ENCODE measurements at regions not wholly inside any gene's neighbourhood (a gene's known extent, or its start where the extent isn't known, plus 50 kb on each side); places are given as distances from the start of the nearest gene placed in this dataset.
"Not testable (repeated sequence)": the region's sequence is repeated elsewhere in the genome, so short reads cannot be mapped to it uniquely, and the experiment has no call there.

DNA sequence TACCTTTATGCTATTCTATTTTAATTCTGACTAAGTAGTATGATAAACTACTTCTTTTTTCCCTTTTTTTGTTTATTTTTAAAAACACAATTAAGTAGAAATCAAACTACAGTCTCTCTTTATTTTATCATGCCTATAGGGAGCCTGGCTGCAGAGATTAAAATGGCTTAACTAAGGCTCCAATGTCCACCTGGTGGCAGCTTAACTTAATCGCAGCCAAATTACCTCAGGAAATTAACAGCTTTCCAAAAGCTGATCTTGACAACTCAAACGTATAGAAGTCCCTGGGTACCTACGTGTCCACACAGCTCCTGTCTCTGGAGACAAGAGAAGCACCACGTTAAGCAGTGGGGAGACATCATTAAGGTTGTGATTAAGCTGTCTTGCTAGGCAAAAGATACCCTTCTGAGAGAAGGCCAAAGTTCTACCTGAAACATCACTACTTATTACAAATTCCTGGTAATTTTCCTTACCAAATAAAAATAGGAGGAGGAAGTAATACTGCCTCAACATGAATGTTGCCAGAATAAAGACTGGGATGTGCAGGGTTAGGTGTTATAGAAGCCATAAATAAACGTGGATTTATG lies 63.2 kb upstream of the SNX19 start:
- Histone ChIP-seq H3K4me1 (no peaks in the 10 kb centered on the region), H3K27me3 (peaks cover 0 to 16% (median 3%) of the 10 kb centered on the region in 3 donors), H3K9me3 (peaks cover 0 to 31% (median 16%) of the 10 kb centered on the region in 4 donors), H3K4me3 (no peak overlapping the region), H3K36me3 (no peaks in the 10 kb centered on the region), H3K27ac (no peak overlapping the region)
- TF ChIP-seq EP300 (IDR thresholded peaks at IDR 0.05) (no peak), POLR2A (IDR thresholded peaks at IDR 0.05) (no peak), POLR2AphosphoS5 (IDR thresholded peaks at IDR 0.05) (no peak)
- TF ChIP-seq, protein P1, sequence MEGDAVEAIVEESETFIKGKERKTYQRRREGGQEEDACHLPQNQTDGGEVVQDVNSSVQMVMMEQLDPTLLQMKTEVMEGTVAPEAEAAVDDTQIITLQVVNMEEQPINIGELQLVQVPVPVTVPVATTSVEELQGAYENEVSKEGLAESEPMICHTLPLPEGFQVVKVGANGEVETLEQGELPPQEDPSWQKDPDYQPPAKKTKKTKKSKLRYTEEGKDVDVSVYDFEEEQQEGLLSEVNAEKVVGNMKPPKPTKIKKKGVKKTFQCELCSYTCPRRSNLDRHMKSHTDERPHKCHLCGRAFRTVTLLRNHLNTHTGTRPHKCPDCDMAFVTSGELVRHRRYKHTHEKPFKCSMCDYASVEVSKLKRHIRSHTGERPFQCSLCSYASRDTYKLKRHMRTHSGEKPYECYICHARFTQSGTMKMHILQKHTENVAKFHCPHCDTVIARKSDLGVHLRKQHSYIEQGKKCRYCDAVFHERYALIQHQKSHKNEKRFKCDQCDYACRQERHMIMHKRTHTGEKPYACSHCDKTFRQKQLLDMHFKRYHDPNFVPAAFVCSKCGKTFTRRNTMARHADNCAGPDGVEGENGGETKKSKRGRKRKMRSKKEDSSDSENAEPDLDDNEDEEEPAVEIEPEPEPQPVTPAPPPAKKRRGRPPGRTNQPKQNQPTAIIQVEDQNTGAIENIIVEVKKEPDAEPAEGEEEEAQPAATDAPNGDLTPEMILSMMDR (IDR thresholded peaks at IDR 0.05), result no peak
- intact Hi-C loops (cut with DNase I; ENCODE audit: low total_unique reads), result no loop called here
- peak in 1 of 2 donors; percentile 9 for DNase-seq
- 8 to 16% (median 10%) methylated on average over 5 of the region's 5 CpGs for WGBS, 5 donors

DNA sequence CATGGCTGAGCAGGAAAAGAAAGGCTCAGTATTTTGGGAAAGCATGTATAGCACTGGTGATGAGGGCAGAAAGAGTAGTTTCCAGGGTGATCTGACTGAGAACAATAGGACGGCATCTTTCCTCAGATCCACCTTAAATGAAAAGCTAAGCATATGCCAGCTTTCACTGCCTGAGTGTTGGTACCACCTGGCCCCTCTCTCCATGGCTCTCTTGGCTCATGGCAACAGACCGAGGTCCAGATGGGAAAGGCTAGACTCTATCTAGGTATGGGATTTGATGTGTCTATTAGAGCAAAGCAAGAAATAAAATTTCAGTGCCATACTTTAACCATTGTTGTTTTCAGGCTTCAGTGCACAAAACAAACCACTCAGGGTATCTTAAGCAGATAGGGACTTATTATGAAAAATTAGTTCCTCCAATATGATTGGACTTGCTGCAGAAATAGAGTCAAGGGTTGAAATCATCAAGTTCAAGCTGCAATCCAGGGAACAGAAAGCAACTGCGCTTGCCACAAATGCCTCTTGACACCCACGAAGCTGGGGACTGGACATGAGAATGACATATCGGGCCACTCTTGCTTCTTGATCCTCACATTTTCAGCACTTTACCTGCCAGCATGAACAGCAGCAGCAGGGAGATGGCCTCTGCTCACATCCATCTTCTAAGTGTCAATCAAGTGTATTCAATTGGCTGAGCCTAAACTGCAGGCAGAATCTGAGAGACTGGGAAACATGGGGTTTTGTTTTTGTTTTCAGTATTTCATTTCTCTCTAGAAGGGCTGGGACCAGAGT lies 64.0 kb upstream of the SNX19 start:
- WGBS, 5 donors, result 67 to 84% (median 70%) methylated on average over 5 of the region's 5 CpGs
- H3K36me3 ChIP-seq, result no peaks in the 10 kb centered on the region
- intact Hi-C loops (cut with DNase I; ENCODE audit: low total_unique reads), result no loop called here
- no peak for DNase-seq
- H3K27me3 ChIP-seq, result peaks cover 0 to 16% (median 3%) of the 10 kb centered on the region in 3 donors
- no peak overlapping the region for H3K4me3 ChIP-seq
- H3K9me3 ChIP-seq, result peaks cover 0 to 34% (median 16%) of the 10 kb centered on the region in 4 donors
- H3K27ac ChIP-seq, result no peak overlapping the region
- H3K4me1 ChIP-seq, result no peaks in the 10 kb centered on the region
- TF ChIP-seq POLR2A (IDR thresholded peaks at IDR 0.05), result no peak
- TF ChIP-seq, protein P1 (IDR thresholded peaks at IDR 0.05), result no peak

DNA sequence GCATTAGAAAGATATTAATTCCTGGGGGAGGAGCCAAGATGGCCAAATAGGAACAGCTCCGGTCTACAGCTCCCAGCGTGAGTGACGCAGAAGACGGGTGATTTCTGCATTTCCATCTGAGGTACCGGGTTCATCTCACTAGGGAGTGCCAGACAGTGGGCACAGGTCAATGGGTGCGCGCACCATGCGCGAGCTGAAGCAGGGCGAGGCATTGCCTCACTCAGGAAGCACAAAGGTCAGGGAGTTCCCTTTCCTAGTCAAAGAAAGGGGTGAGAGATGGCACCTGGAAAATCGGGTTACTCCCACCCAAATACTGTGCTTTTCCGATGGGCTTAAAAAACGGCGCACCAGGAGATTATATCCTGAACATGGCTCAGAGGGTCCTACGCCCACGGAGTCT lies 68.0 kb upstream of the SNX19 start:
- H3K27ac ChIP-seq; DNase-seq; H3K36me3 ChIP-seq; H3K27me3 ChIP-seq; H3K4me1 ChIP-seq; H3K4me3 ChIP-seq; intact Hi-C loops (cut with DNase I; ENCODE audit: low total_unique reads): not testable (repeated sequence)
- 92 to 97% (median 94%) methylated on average over 15 to 16 of the region's 16 CpGs for WGBS, 5 donors
- H3K9me3 ChIP-seq, result peaks cover 0 to 15% (median 3%) of the 10 kb centered on the region in 4 donors

DNA sequence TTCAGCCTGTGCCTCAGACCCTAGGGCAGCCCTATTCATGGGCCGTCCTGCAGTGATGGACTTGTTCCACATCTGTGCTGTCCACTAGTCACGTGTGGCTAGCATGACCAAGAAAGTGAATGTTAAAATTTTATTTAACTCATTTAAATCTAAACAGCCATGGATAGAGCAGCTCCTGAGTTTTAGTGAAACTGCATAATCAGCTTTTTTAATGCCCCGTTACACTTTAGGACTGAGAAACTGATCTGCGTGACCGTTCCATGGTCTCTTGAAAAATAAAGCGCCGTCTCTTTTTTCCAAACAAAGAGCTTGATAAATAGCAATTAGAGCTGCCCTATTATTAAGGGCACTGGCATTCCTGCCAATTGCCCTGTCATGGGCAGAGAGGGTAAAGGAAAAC lies 76.5 kb upstream of the SNX19 start:
- no peak for DNase-seq
- H3K9me3 ChIP-seq, result no peaks in the 10 kb centered on the region
- 81 to 85% (median 82%) methylated on average over 7 of the region's 7 CpGs for WGBS, 5 donors
- intact Hi-C loops (cut with DNase I; ENCODE audit: low total_unique reads), result no loop called here
- peaks cover 0 to 3% (median 0%) of the 10 kb centered on the region in 3 donors for H3K27me3 ChIP-seq
- no peak overlapping the region for H3K4me3 ChIP-seq
- TF ChIP-seq EP300 (IDR thresholded peaks at IDR 0.05) (no peak), POLR2AphosphoS5 (IDR thresholded peaks at IDR 0.05) (no peak), POLR2A (IDR thresholded peaks at IDR 0.05) (no peak)
- no peaks in the 10 kb centered on the region for H3K4me1 ChIP-seq
- H3K27ac ChIP-seq, result no peak overlapping the region
- no peaks in the 10 kb centered on the region for H3K36me3 ChIP-seq

DNA sequence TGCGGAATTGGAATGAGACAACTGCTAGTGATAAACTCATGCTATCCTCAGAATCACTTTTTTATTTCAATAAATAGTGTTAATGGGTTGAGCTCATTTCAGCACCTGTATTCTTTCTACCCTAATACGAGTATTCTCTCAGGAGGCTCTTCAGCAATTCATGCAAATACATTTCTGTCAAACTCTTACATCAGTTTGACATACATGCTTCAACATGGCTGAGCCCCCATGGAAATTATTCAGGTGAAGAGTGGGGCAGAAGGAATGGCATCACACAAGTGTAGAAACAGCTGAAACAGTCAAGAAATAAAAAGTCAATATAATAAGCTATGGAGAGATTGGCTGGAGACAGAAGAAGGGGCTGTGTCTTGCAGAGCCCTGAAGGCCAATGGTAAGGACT lies 77.8 kb upstream of the SNX19 start:
- H3K4me3 ChIP-seq, result no peak overlapping the region
- no peak for DNase-seq

More for the DNA sequence above, 77.8 kb upstream of the SNX19 start:
- H3K27ac ChIP-seq, result no peak overlapping the region
- H3K27me3 ChIP-seq, result peaks cover 0 to 3% (median 0%) of the 10 kb centered on the region in 3 donors
- intact Hi-C loops (cut with DNase I; ENCODE audit: low total_unique reads), result no loop called here
- no peaks in the 10 kb centered on the region for H3K9me3 ChIP-seq
- H3K36me3 ChIP-seq, result no peaks in the 10 kb centered on the region
- WGBS, 5 donors, result 73 to 85% (median 80%) methylated on average over 2 of the region's 2 CpGs
- no peaks in the 10 kb centered on the region for H3K4me1 ChIP-seq
- TF ChIP-seq, protein P1 (IDR thresholded peaks at IDR 0.05), result no peak
- no peak for TF ChIP-seq POLR2A (IDR thresholded peaks at IDR 0.05)
- no peak for TF ChIP-seq POLR2AphosphoS5 (IDR thresholded peaks at IDR 0.05)
- TF ChIP-seq EP300 (IDR thresholded peaks at IDR 0.05), result no peak

Data from stomach (tissue), 8 donors.